NCI-H1694 (cell line): ENCODE measurements at regions not wholly inside any gene's neighbourhood (a gene's known extent, or its start where the extent isn't known, plus 50 kb on each side); places are given as distances from the start of the nearest gene placed in this dataset.
"Not testable (repeated sequence)": the region's sequence is repeated elsewhere in the genome, so short reads cannot be mapped to it uniquely, and the experiment has no call there.

Experiments
- DNase-seq: peaks from one replicate; lab custom pipeline; 2025; lab: John Stamatoyannopoulos, UW

GRCh38 chr21:31609081-31609480 lies 50.4 kb upstream of the SOD1 start:
- DNase-seq, result no peak

- no peak for DNase-seq
Observed at GRCh38 chr21:31607791-31608190, 51.7 kb upstream of the SOD1 start.

GRCh38 chr21:31606081-31606874 lies 53.2 kb upstream of the SOD1 start:
- DNase-seq, result no peak

GRCh38 chr21:31604591-31605190 lies 54.8 kb upstream of the SOD1 start:
- DNase-seq, result peak; percentile 88

- no peak for DNase-seq
Observed at GRCh38 chr21:31599563-31599962, 59.9 kb upstream of the SOD1 start.

- no peak for DNase-seq
Observed at GRCh38 chr21:31599013-31599412, 60.5 kb upstream of the SOD1 start.

GRCh38 chr21:31597683-31598082 lies 61.8 kb upstream of the SOD1 start:
- DNase-seq, result no peak

GRCh38 chr21:31596055-31596454 lies 63.4 kb upstream of the SOD1 start:
- no peak for DNase-seq

GRCh38 chr21:31594726-31595125 lies 64.8 kb upstream of the SOD1 start:
- DNase-seq, result no peak

GRCh38 chr21:31594279-31594678 lies 65.2 kb upstream of the SOD1 start:
- no peak for DNase-seq

- no peak for DNase-seq
Observed at GRCh38 chr21:31592963-31593560, 66.4 kb upstream of the SOD1 start.

- DNase-seq, result no peak
Observed at GRCh38 chr21:31592516-31592915, 67.0 kb upstream of the SOD1 start.

GRCh38 chr21:31589820-31590219 lies 69.7 kb upstream of the SOD1 start:
- DNase-seq, result no peak

GRCh38 chr21:31586118-31586517 lies 73.4 kb upstream of the SOD1 start:
- DNase-seq, result no peak

GRCh38 chr21:31583937-31584336 lies 75.6 kb upstream of the SOD1 start:
- DNase-seq, result not testable (repeated sequence)

- DNase-seq, result no peak
Observed at GRCh38 chr21:31583498-31583897, 76.0 kb upstream of the SOD1 start.

GRCh38 chr21:31580866-31581276 lies 78.6 kb upstream of the SOD1 start:
- DNase-seq, result peak; percentile 88

- no peak for DNase-seq
Observed at GRCh38 chr21:31577271-31577670, 82.2 kb upstream of the SOD1 start.

GRCh38 chr21:31576428-31576827 lies 83.1 kb upstream of the SOD1 start:
- no peak for DNase-seq

GRCh38 chr21:31573217-31573616 lies 86.3 kb upstream of the SOD1 start:
- no peak for DNase-seq

- no peak for DNase-seq
Observed at GRCh38 chr21:31571879-31572278, 87.6 kb upstream of the SOD1 start.

- DNase-seq, result no peak
Observed at GRCh38 chr21:31570824-31571566, 88.5 kb upstream of the SOD1 start.

- DNase-seq, result no peak
Observed at GRCh38 chr21:31566611-31567010, 92.9 kb upstream of the SOD1 start.
